GM21367 (cell line): ENCODE measurements at regions not wholly inside any gene's neighbourhood (a gene's known extent, or its start where the extent isn't known, plus 50 kb on each side); places are given as distances from the start of the nearest gene placed in this dataset.

Source experiments
- ATAC-seq: cut with Tn5 transposase; IDR thresholded peaks from one replicate; pipeline ENCODE4 v1.9.1; 2021; ENCODE audit not compliant: unreplicated experiment

GRCh38 chr4:130141651-130142050, 1045.7 kb downstream of the C4orf33 start:
- no peak for ATAC-seq

GRCh38 chr4:130143656-130144055, 1047.7 kb downstream of the C4orf33 start:
- no peak for ATAC-seq

- ATAC-seq, result no peak
These were observed 1050.8 kb downstream of the C4orf33 start for GRCh38 chr4:130146773-130147172.

GRCh38 chr4:130147641-130148040, 1051.7 kb downstream of the C4orf33 start:
- no peak for ATAC-seq

GRCh38 chr4:130154901-130155300, 1058.9 kb downstream of the C4orf33 start:
- ATAC-seq, result no peak

GRCh38 chr4:130163701-130164100, 1067.7 kb downstream of the C4orf33 start:
- ATAC-seq, result no peak

GRCh38 chr4:130165381-130165780, 1069.4 kb downstream of the C4orf33 start:
- no peak for ATAC-seq

GRCh38 chr4:130172156-130172555, 1076.2 kb downstream of the C4orf33 start:
- ATAC-seq, result no peak

- no peak for ATAC-seq
These were observed 1082.2 kb downstream of the C4orf33 start for GRCh38 chr4:130178106-130178505.

GRCh38 chr4:130183096-130183495, 1087.1 kb downstream of the C4orf33 start:
- no peak for ATAC-seq

- ATAC-seq, result no peak
These were observed 1087.8 kb downstream of the C4orf33 start for GRCh38 chr4:130183766-130184165.

GRCh38 chr4:130185123-130185522, 1089.2 kb downstream of the C4orf33 start:
- no peak for ATAC-seq

- no peak for ATAC-seq
These were observed 1091.0 kb downstream of the C4orf33 start for GRCh38 chr4:130186931-130187330.

- ATAC-seq, result no peak
These were observed 1091.6 kb downstream of the C4orf33 start for GRCh38 chr4:130187587-130187986.

- ATAC-seq, result no peak
These were observed 1096.8 kb downstream of the C4orf33 start for GRCh38 chr4:130192787-130193186.

GRCh38 chr4:130197946-130198345, 1102.0 kb downstream of the C4orf33 start:
- ATAC-seq, result no peak

- no peak for ATAC-seq
These were observed 1107.6 kb downstream of the C4orf33 start for GRCh38 chr4:130203571-130203970.

GRCh38 chr4:130210864-130211263, 1114.9 kb downstream of the C4orf33 start:
- no peak for ATAC-seq

GRCh38 chr4:130214268-130214667, 1118.3 kb downstream of the C4orf33 start:
- ATAC-seq, result no peak

- peak; percentile 98 for ATAC-seq
These were observed 1137.6 kb downstream of the C4orf33 start for GRCh38 chr4:130233377-130234047.

- ATAC-seq, result no peak
These were observed 1142.2 kb downstream of the C4orf33 start for GRCh38 chr4:130238121-130238520.

GRCh38 chr4:130249002-130249401, 1153.0 kb downstream of the C4orf33 start:
- ATAC-seq, result no peak

- no peak for ATAC-seq
These were observed 1161.3 kb downstream of the C4orf33 start for GRCh38 chr4:130257271-130257670.
